ENCODE measurements at regions not wholly inside any gene's neighbourhood (a gene's known extent, or its start where the extent isn't known, plus 50 kb on each side); places are given as distances from the start of the nearest gene placed in this dataset.

DNA sequence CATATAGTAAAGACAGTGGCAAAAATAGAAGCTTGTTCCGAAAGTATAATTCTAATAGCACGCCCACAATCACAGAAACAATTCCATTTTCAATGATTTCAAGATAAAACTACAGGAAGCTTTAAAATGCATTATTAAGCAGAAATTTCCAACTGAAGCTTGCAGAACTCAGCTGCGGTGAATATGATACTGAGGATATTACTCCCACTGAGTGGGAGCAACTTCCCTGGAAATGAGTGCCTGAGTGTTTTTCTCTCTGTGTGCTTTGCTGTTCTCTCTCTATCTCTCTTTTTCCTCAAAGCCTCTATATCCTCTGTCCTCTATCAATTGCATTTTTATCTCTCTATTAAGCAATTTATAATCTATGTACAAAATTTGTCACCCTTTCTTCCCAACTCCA lies 187.5 kb upstream of the PRDM9 start:
- no peak overlapping the region for H2AFZ ChIP-seq (ENCODE audit: low read depth, low read length)
- TF ChIP-seq POLR2AphosphoS5 (IDR thresholded peaks at IDR 0.05; ENCODE audit: insufficient read depth, low read depth, low read length) = no peak
- TF ChIP-seq JUN (IDR thresholded peaks at IDR 0.05; ENCODE audit: borderline replicate concordance, insufficient read depth, insufficient read length, low read depth) = no peak
- TF ChIP-seq EZH2 (IDR thresholded peaks at IDR 0.05; ENCODE audit: borderline replicate concordance, low read depth, low read length, severe bottlenecking) = no peak
- TF ChIP-seq, protein P1, sequence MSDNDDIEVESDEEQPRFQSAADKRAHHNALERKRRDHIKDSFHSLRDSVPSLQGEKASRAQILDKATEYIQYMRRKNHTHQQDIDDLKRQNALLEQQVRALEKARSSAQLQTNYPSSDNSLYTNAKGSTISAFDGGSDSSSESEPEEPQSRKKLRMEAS (IDR thresholded peaks at IDR 0.05; ENCODE audit: insufficient read depth, insufficient read length) = no peak
- no peak for TF ChIP-seq MYC (IDR thresholded peaks at IDR 0.05; ENCODE audit: low read depth, low read length)
- TF ChIP-seq, protein P2, sequence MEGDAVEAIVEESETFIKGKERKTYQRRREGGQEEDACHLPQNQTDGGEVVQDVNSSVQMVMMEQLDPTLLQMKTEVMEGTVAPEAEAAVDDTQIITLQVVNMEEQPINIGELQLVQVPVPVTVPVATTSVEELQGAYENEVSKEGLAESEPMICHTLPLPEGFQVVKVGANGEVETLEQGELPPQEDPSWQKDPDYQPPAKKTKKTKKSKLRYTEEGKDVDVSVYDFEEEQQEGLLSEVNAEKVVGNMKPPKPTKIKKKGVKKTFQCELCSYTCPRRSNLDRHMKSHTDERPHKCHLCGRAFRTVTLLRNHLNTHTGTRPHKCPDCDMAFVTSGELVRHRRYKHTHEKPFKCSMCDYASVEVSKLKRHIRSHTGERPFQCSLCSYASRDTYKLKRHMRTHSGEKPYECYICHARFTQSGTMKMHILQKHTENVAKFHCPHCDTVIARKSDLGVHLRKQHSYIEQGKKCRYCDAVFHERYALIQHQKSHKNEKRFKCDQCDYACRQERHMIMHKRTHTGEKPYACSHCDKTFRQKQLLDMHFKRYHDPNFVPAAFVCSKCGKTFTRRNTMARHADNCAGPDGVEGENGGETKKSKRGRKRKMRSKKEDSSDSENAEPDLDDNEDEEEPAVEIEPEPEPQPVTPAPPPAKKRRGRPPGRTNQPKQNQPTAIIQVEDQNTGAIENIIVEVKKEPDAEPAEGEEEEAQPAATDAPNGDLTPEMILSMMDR (IDR thresholded peaks at IDR 0.05; ENCODE audit: extremely low read depth in 1 of 2, insufficient read depth in 1 of 2, low read depth in 1 of 2, low read length in 2 of 2) = no peak
- TF ChIP-seq POLR2A (IDR thresholded peaks at IDR 0.05; ENCODE audit: low read depth, low read length) = no peak
- TF ChIP-seq GATA2 (IDR thresholded peaks at IDR 0.05; ENCODE audit: insufficient read depth, insufficient read length, low read depth, low read length) = no peak
- TF ChIP-seq FOS (IDR thresholded peaks at IDR 0.05; ENCODE audit: borderline replicate concordance, insufficient read depth, low read length) = no peak
- H3K27me3 ChIP-seq (ENCODE audit: control insufficient read depth in 2 of 2, insufficient read depth in 2 of 2, low read length in 2 of 2) = no peaks in the 10 kb centered on the region
- no peak overlapping the region for H3K9ac ChIP-seq (replicated peaks; ENCODE audit: extremely low read depth, insufficient read depth, low read length)
- H4K20me1 ChIP-seq (replicated peaks; ENCODE audit: control insufficient read depth, extremely low read depth, insufficient read depth, low read length) = no peaks in the 10 kb centered on the region
- no peak overlapping the region for H3K4me2 ChIP-seq (ENCODE audit: insufficient read depth, low read length)
- H3K4me3 ChIP-seq (replicated peaks in 1 of 3; ENCODE audit: insufficient read depth in 1 of 3, low read depth in 1 of 3, low read length in 3 of 3) = no peak overlapping the region
- dilution Hi-C loops (cut with MboI; ENCODE audit: extremely low pct_ligation_motif_present, low sequenced_read_pairs) (no loop called here), intact Hi-C loops (cut with micrococcal nuclease) (no loop called here)
- H3K4me1 ChIP-seq (ENCODE audit: control insufficient read depth, extremely low read depth, insufficient read depth, low read length) = no peaks in the 10 kb centered on the region
- H3K79me2 ChIP-seq (ENCODE audit: control insufficient read depth, insufficient read depth, low read length) = no peaks in the 10 kb centered on the region
- DNase-seq (ENCODE audit: low read depth, low spot score) (no peak), FAIRE-seq (no peak)
- peaks cover 6% of the 10 kb centered on the region for H3K9me3 ChIP-seq (replicated peaks; ENCODE audit: control insufficient read depth, insufficient read depth, low read length)
- CTCF ChIA-PET = no interaction called here
- no TSS peak for BruUV-seq (replicated peaks)
- POLR2A ChIA-PET = no interaction called here
- H3K9me1 ChIP-seq (replicated peaks; ENCODE audit: control insufficient read depth, extremely low read depth, insufficient read depth, low read length) = no peaks in the 10 kb centered on the region
- no peaks in the 10 kb centered on the region for H3K36me3 ChIP-seq (ENCODE audit: control insufficient read depth in 2 of 2, extremely low read depth in 1 of 2, insufficient read depth in 2 of 2, low read length in 2 of 2)
- H3K27ac ChIP-seq (ENCODE audit: insufficient read depth, low read depth, low read length) = no peak overlapping the region
